Activated CD8-positive, alpha-beta memory T cell treated with anti-CD3 and anti-CD28 coated beads for 24 hours (primary cell): ENCODE measurements at regions not wholly inside any gene's neighbourhood (a gene's known extent, or its start where the extent isn't known, plus 50 kb on each side); places are given as distances from the start of the nearest gene placed in this dataset.

Source experiments
- DNase-seq: peaks from one replicate; pipeline ENCODE4 v3.0.0-alpha.2; 2020

- no peak for DNase-seq
Measured at GRCh38 chr10:78164702-78165101, 131.0 kb downstream of the RPS24 start.

- DNase-seq = no peak
Measured at GRCh38 chr10:78165172-78165571, 131.5 kb downstream of the RPS24 start.

GRCh38 chr10:78165617-78166016 is 132.0 kb downstream of the RPS24 start:
- no peak for DNase-seq

- DNase-seq = no peak
Measured at GRCh38 chr10:78166261-78166660, 132.6 kb downstream of the RPS24 start.

- no peak for DNase-seq
Measured at GRCh38 chr10:78169214-78169613, 135.6 kb downstream of the RPS24 start.

GRCh38 chr10:78170026-78170475 is 136.4 kb downstream of the RPS24 start:
- no peak for DNase-seq

- no peak for DNase-seq
Measured at GRCh38 chr10:78171633-78172400, 138.2 kb downstream of the RPS24 start.

- DNase-seq = no peak
Measured at GRCh38 chr10:78173360-78174015, 139.8 kb downstream of the RPS24 start.

GRCh38 chr10:78175444-78176015 is 141.9 kb downstream of the RPS24 start:
- no peak for DNase-seq

GRCh38 chr10:78176320-78177317 is 143.0 kb downstream of the RPS24 start:
- no peak for DNase-seq

- no peak for DNase-seq
Measured at GRCh38 chr10:78177491-78178185, 144.0 kb downstream of the RPS24 start.

- no peak for DNase-seq
Measured at GRCh38 chr10:78178397-78178796, 144.7 kb downstream of the RPS24 start.

- DNase-seq = no peak
Measured at GRCh38 chr10:78178940-78179339, 145.3 kb downstream of the RPS24 start.

- DNase-seq = no peak
Measured at GRCh38 chr10:78179886-78180705, 146.4 kb downstream of the RPS24 start.

- no peak for DNase-seq
Measured at GRCh38 chr10:78181381-78182055, 147.9 kb downstream of the RPS24 start.

GRCh38 chr10:78182841-78183240 is 149.2 kb downstream of the RPS24 start:
- no peak for DNase-seq

- DNase-seq = no peak
Measured at GRCh38 chr10:78184851-78185692, 151.4 kb downstream of the RPS24 start.

GRCh38 chr10:78185693-78186055 is 152.0 kb downstream of the RPS24 start:
- no peak for DNase-seq

GRCh38 chr10:78186572-78186971 is 152.9 kb downstream of the RPS24 start:
- no peak for DNase-seq

GRCh38 chr10:78187371-78187770 is 153.7 kb downstream of the RPS24 start:
- no peak for DNase-seq
